Osteoblast (primary cell): ENCODE measurements at regions not wholly inside any gene's neighbourhood (a gene's known extent, or its start where the extent isn't known, plus 50 kb on each side); places are given as distances from the start of the nearest gene placed in this dataset.

Experiments
- DNase-seq: peaks from one replicate; pipeline ENCODE4 v3.0.0; 2011; ENCODE audit warnings: low spot score, mixed read lengths; ENCODE audit not compliant: insufficient read length; ENCODE audit errors: missing footprints
- H2AFZ ChIP-seq: 2 replicates; pipeline ENCODE4 v1.6.0; 2011; ENCODE audit warnings: mild to moderate bottlenecking, low read length
- H3K27ac ChIP-seq: 2 replicates; pipeline ENCODE4 v1.5.1; 2011; ENCODE audit warnings: mild to moderate bottlenecking, low read depth, low read length, moderate library complexity
- H3K27me3 ChIP-seq: 2 replicates; pipeline ENCODE4 v1.6.0; 2012; ENCODE audit warnings: mild to moderate bottlenecking, control low read depth, inconsistent platforms, low read length, moderate library complexity; ENCODE audit not compliant: insufficient read depth
- H3K36me3 ChIP-seq: 2 replicates; pipeline ENCODE4 v1.5.1; 2011; ENCODE audit warnings: mild to moderate bottlenecking, low read length, control low read depth, moderate library complexity; ENCODE audit not compliant: insufficient read depth
- H3K4me1 ChIP-seq: 2 replicates; pipeline ENCODE4 v1.5.1; 2011; ENCODE audit warnings: mild to moderate bottlenecking, low read length, control low read depth, moderate library complexity; ENCODE audit not compliant: insufficient read depth
- H3K4me2 ChIP-seq: 2 replicates; pipeline ENCODE4 v1.6.0; 2011; ENCODE audit warnings: mild to moderate bottlenecking, low read length; ENCODE audit not compliant: insufficient read depth
- H3K4me3 ChIP-seq: fragments of 200-600 bp; sonication (generic); 3 replicates; pipeline ENCODE4 v1.5.1; 2012; ENCODE audit warnings: mild to moderate bottlenecking, low read length, inconsistent platforms; ENCODE audit not compliant: insufficient read depth
- H3K79me2 ChIP-seq: 2 replicates; pipeline ENCODE4 v1.6.0; 2012; ENCODE audit warnings: mild to moderate bottlenecking, low read length, control low read depth, inconsistent platforms; ENCODE audit not compliant: insufficient read depth
- H3K9me3 ChIP-seq: 2 replicates; pipeline ENCODE4 v1.5.1; 2011; ENCODE audit warnings: low read depth, low read length, control low read depth
- H4K20me1 ChIP-seq: 2 replicates; pipeline ENCODE4 v1.6.0; 2012; ENCODE audit warnings: mild to moderate bottlenecking, low read length, control low read depth; ENCODE audit not compliant: insufficient read depth
- TF ChIP-seq, protein P1 (sequence below): IDR thresholded peaks from 2 replicates; pipeline ENCODE4 v1.5.1; 2011; ENCODE audit warnings: mild to moderate bottlenecking, low read depth, low read length, moderate library complexity; ENCODE audit errors: extremely low read depth

DNA sequence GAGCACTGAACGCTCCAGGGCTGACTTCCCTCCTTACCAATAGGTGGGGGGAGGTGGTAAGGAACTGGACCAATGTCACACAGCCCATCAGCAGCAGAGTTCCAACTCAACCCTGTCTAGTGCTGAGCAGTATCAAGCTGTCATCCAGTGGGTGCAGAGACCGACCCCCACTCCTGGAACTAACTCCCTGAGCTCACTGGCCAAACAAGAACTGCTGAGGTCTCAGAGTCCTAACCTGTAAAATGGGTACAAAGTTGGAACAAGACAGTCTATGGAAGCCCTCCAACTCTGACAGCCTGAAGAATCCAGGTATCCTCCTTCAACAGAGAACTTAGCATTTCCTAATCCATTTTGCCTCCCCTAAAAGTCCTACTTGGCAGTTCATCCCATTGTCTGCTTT is 91.1 kb upstream of the CLMN start:
- no peak overlapping the region for H3K4me3 ChIP-seq
- no peaks in the 10 kb centered on the region for H3K79me2 ChIP-seq
- no peak for DNase-seq
- no peaks in the 10 kb centered on the region for H3K9me3 ChIP-seq
- no peak overlapping the region for H2AFZ ChIP-seq
- no peaks in the 10 kb centered on the region for H3K27me3 ChIP-seq
- H3K36me3 ChIP-seq: no peaks in the 10 kb centered on the region
- no peak overlapping the region for H3K4me2 ChIP-seq
- TF ChIP-seq, protein P1, sequence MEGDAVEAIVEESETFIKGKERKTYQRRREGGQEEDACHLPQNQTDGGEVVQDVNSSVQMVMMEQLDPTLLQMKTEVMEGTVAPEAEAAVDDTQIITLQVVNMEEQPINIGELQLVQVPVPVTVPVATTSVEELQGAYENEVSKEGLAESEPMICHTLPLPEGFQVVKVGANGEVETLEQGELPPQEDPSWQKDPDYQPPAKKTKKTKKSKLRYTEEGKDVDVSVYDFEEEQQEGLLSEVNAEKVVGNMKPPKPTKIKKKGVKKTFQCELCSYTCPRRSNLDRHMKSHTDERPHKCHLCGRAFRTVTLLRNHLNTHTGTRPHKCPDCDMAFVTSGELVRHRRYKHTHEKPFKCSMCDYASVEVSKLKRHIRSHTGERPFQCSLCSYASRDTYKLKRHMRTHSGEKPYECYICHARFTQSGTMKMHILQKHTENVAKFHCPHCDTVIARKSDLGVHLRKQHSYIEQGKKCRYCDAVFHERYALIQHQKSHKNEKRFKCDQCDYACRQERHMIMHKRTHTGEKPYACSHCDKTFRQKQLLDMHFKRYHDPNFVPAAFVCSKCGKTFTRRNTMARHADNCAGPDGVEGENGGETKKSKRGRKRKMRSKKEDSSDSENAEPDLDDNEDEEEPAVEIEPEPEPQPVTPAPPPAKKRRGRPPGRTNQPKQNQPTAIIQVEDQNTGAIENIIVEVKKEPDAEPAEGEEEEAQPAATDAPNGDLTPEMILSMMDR: no peak
- H4K20me1 ChIP-seq: no peaks in the 10 kb centered on the region
- no peak overlapping the region for H3K27ac ChIP-seq
- no peaks in the 10 kb centered on the region for H3K4me1 ChIP-seq

DNA sequence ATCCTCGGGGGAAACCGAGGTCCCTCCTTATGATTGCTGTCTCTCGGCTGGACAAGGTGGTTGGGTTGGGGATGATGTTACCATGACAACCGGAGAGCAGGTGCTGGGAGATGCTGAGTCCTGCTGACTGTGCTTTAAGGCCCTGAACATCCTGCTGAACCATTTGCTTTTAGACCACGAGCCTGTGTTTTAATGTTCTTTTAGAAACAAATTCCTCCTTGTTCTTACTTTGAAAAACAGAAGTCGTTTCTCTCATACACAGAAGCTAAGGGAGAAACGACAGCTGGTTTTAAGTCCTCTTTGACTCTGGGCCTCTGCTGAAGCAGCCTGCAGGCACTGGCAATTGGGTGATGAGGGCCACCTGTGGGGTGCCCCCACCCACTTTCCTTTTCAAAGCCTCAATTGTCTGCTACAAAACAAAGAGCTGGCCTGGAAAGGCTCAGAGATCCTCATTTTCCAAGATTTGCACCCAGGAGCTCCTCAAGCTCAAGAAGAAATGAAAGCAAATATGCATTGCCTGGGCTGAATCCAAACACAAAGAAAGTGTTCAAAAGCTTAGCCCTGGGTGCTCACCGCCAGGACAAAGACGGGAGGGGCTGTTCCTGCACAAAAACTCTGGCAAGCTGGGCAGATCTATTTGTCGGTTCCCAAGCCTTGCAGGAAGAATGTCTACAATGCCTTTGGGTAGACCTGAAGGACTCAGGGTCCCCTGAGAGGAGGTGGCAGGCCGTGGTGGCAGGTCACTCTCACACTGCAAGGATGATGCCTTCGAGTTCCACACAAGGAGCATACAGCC is 90.0 kb upstream of the CLMN start:
- TF ChIP-seq, protein P1: no peak
- Histone ChIP-seq H4K20me1 (no peaks in the 10 kb centered on the region), H3K9me3 (no peaks in the 10 kb centered on the region), H3K4me3 (no peak overlapping the region), H3K36me3 (no peaks in the 10 kb centered on the region), H3K4me1 (no peaks in the 10 kb centered on the region), H3K27me3 (no peaks in the 10 kb centered on the region), H2AFZ (no peak overlapping the region), H3K4me2 (no peak overlapping the region), H3K79me2 (no peaks in the 10 kb centered on the region), H3K27ac (no peak overlapping the region)
- DNase-seq: no peak

DNA sequence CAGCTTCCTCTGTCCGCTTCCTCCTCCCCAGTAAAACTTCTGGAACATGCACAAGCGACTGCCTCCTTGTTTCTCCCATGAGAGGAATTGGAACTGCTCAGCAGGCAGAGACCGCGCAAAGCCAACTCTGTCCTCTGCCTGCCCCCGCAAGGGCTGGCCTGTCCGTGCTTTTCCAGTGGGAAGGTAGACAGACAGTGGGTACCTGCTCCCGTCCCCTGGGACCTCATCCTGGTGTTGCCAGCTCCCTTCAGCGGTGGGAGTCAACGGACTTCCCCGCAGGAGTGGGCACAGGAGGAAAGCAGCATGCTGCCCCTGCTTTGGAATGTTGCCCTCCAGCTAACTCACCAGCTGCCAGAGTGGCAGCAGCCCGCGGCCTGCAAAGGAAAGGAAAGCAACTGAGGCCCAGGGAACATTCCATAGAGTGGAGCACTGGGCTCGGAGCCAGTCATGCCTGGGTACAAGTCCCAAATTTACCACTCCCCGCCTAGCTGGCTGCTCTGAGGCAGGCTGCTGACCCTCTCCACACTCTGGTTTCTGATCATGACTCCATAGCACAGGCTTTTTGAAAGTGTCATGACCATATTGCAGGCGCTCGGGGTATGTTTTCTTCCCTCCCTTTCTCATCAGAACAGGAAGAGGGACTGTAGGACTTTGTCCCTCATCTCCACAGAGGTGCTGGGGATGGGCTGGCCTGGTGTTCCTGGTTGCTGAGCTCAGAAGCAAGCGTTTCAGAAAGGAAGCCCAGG is 89.2 kb upstream of the CLMN start:
- Histone ChIP-seq H3K79me2 (no peaks in the 10 kb centered on the region), H3K27me3 (no peaks in the 10 kb centered on the region), H3K4me2 (no peak overlapping the region), H4K20me1 (no peaks in the 10 kb centered on the region), H3K9me3 (no peaks in the 10 kb centered on the region), H2AFZ (no peak overlapping the region), H3K36me3 (no peaks in the 10 kb centered on the region), H3K27ac (no peak overlapping the region), H3K4me1 (no peaks in the 10 kb centered on the region), H3K4me3 (no peak overlapping the region)
- TF ChIP-seq, protein P1: no peak
- DNase-seq: no peak

DNA sequence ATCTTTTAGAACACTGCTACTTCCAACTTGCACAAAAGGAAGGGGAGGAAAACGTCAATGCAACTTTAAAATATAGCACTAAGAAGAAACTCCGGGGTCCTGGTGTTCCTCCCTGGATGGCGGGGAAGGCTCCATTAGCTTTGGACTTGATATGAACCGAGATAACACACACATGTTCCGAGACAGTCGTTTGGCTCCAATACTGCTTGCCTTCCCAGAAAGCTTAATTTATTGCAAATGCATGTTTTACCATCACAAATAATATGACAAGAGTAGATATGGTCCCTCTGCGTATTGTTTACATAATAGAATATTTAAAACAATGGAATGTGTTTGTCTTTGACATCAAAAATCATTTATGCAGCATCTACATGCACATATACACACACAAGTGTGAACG is 87.6 kb upstream of the CLMN start:
- Histone ChIP-seq H3K4me3 (no peak overlapping the region), H3K36me3 (no peaks in the 10 kb centered on the region), H3K27me3 (no peaks in the 10 kb centered on the region), H3K4me1 (no peaks in the 10 kb centered on the region), H3K4me2 (no peak overlapping the region), H3K79me2 (no peaks in the 10 kb centered on the region), H3K27ac (no peak overlapping the region), H4K20me1 (no peaks in the 10 kb centered on the region), H3K9me3 (no peaks in the 10 kb centered on the region), H2AFZ (no peak overlapping the region)
- no peak for DNase-seq
- TF ChIP-seq, protein P1: no peak
